ENCODE measurements at regions not wholly inside any gene's neighbourhood (a gene's known extent, or its start where the extent isn't known, plus 50 kb on each side); places are given as distances from the start of the nearest gene placed in this dataset.
A peak's percentile ranks its signal among the peaks of the same experiment; 100 is the strongest.
"Not testable (repeated sequence)": the region's sequence is repeated elsewhere in the genome, so short reads cannot be mapped to it uniquely, and the experiment has no call there.

- H3K27ac ChIP-seq, result no peak overlapping the region
- TF ChIP-seq CTCF (IDR thresholded peaks at IDR 0.05) (no peak), ZFX (IDR thresholded peaks at IDR 0.05; ENCODE audit: borderline replicate concordance) (no peak)
Measured at GRCh38 chr6:86070151-86070550, 427.5 kb upstream of the SYNCRIP start.

- not testable (repeated sequence) for H3K27ac ChIP-seq
Measured at GRCh38 chr6:86065002-86065401, 422.3 kb upstream of the SYNCRIP start.

GRCh38 chr6:86057293-86057980 is 414.8 kb upstream of the SYNCRIP start:
- H3K27ac ChIP-seq, result not testable (repeated sequence)

GRCh38 chr6:86045038-86045437 is 402.4 kb upstream of the SYNCRIP start:
- TF ChIP-seq CTCF (IDR thresholded peaks at IDR 0.05) (no peak), ZFX (IDR thresholded peaks at IDR 0.05; ENCODE audit: borderline replicate concordance) (no peak)
- no peak overlapping the region for H3K27ac ChIP-seq

- TF ChIP-seq ZFX (IDR thresholded peaks at IDR 0.05; ENCODE audit: borderline replicate concordance), result no peak
- no peak for TF ChIP-seq CTCF (IDR thresholded peaks at IDR 0.05)
- no peak overlapping the region for H3K27ac ChIP-seq
Measured at GRCh38 chr6:86042214-86042613, 399.5 kb upstream of the SYNCRIP start.

GRCh38 chr6:86031713-86032112 is 389.0 kb upstream of the SYNCRIP start:
- peak overlapping the region; percentile 44 for H3K27ac ChIP-seq
- TF ChIP-seq CTCF (IDR thresholded peaks at IDR 0.05), result no peak
- TF ChIP-seq ZFX (IDR thresholded peaks at IDR 0.05; ENCODE audit: borderline replicate concordance), result no peak

- peak overlapping the region; percentile 44 for H3K27ac ChIP-seq
- TF ChIP-seq ZFX (IDR thresholded peaks at IDR 0.05; ENCODE audit: borderline replicate concordance) (no peak), CTCF (IDR thresholded peaks at IDR 0.05) (no peak)
Measured at GRCh38 chr6:86030875-86031274, 388.2 kb upstream of the SYNCRIP start.

GRCh38 chr6:86028776-86029175 is 386.1 kb upstream of the SYNCRIP start:
- H3K27ac ChIP-seq, result no peak overlapping the region
- no peak for TF ChIP-seq CTCF (IDR thresholded peaks at IDR 0.05)
- TF ChIP-seq ZFX (IDR thresholded peaks at IDR 0.05; ENCODE audit: borderline replicate concordance), result no peak

- not testable (repeated sequence) for H3K27ac ChIP-seq
Measured at GRCh38 chr6:86026890-86027289, 384.2 kb upstream of the SYNCRIP start.

Measured in 22Rv1 (cell line).